ENCODE measurements at regions not wholly inside any gene's neighbourhood (a gene's known extent, or its start where the extent isn't known, plus 50 kb on each side); places are given as distances from the start of the nearest gene placed in this dataset.

- TF ChIP-seq ZNF398 (tag by site-specific recombination; IDR thresholded peaks at IDR 0.05): no peak
- TF ChIP-seq REST (tag by site-specific recombination; IDR thresholded peaks at IDR 0.05): peak; percentile 36; the same call in 1 of the 2 replicates
- no peak for TF ChIP-seq PRDM4 (tag by site-specific recombination; IDR thresholded peaks at IDR 0.05)
- no peak for TF ChIP-seq ZNF514 (tag by site-specific recombination; IDR thresholded peaks at IDR 0.05)
- TF ChIP-seq ZNF416 (tag by site-specific recombination; IDR thresholded peaks at IDR 0.05): no peak
- TF ChIP-seq HOXD13 (CRISPR knock-in tag; IDR thresholded peaks at IDR 0.05; ENCODE audit: borderline replicate concordance): no peak
- no peak for TF ChIP-seq ZNF394 (tag by site-specific recombination; IDR thresholded peaks at IDR 0.05; ENCODE audit: borderline replicate concordance)
- TF ChIP-seq ZNF175 (tag by site-specific recombination; IDR thresholded peaks at IDR 0.05): no peak
- TF ChIP-seq ZNF274 (IDR thresholded peaks at IDR 0.05; ENCODE audit: low read length): no peak
- TF ChIP-seq ZNF274 (tag by site-specific recombination; IDR thresholded peaks at IDR 0.05; ENCODE audit: borderline replicate concordance): no peak
- no peak for TF ChIP-seq ZNF2 (tag by site-specific recombination; IDR thresholded peaks at IDR 0.05)
- TF ChIP-seq ZNF629 (tag by site-specific recombination; IDR thresholded peaks at IDR 0.05): peak; percentile 68
- TF ChIP-seq SP3 (tag by site-specific recombination; IDR thresholded peaks at IDR 0.05): no peak
- no peak for TF ChIP-seq OVOL3 (tag by site-specific recombination; IDR thresholded peaks at IDR 0.05)
- no peak for TF ChIP-seq ELK4 (IDR thresholded peaks at IDR 0.05; ENCODE audit: borderline replicate concordance, low read depth, low read length)
- TF ChIP-seq SETDB1 (IDR thresholded peaks at IDR 0.05; ENCODE audit: insufficient read length, low read length): no peak
- no peak for TF ChIP-seq ZNF26 (tag by site-specific recombination; IDR thresholded peaks at IDR 0.05)
- no peak for TF ChIP-seq ZNF112 (tag by site-specific recombination; IDR thresholded peaks at IDR 0.05)
- TF ChIP-seq ZNF692 (tag by site-specific recombination; IDR thresholded peaks at IDR 0.05): no peak
- no peak for TF ChIP-seq ZBTB21 (tag by site-specific recombination; IDR thresholded peaks at IDR 0.05)
- TF ChIP-seq ZFP69B (tag by site-specific recombination; IDR thresholded peaks at IDR 0.05): no peak
- TF ChIP-seq ZBTB20 (tag by site-specific recombination; IDR thresholded peaks at IDR 0.05): no peak
- TF ChIP-seq ZNF311 (tag by site-specific recombination; IDR thresholded peaks at IDR 0.05; ENCODE audit: borderline replicate concordance): no peak
- no peak for TF ChIP-seq TCF7L2 (IDR thresholded peaks at IDR 0.05; ENCODE audit: borderline replicate concordance, low read depth, low read length)
- TF ChIP-seq ZNF292 (tag by site-specific recombination; IDR thresholded peaks at IDR 0.05; ENCODE audit: borderline replicate concordance, low read depth): no peak
- no peak for TF ChIP-seq ZNF626 (tag by site-specific recombination; IDR thresholded peaks at IDR 0.05)
- no peak for TF ChIP-seq ZNF623 (tag by site-specific recombination; IDR thresholded peaks at IDR 0.05)
- no peak for TF ChIP-seq ZNF157 (tag by site-specific recombination; IDR thresholded peaks at IDR 0.05)
- peak; percentile 32 for TF ChIP-seq GLIS1 (tag by site-specific recombination; IDR thresholded peaks at IDR 0.05)
- TF ChIP-seq BCL11B (tag by site-specific recombination; IDR thresholded peaks at IDR 0.05; ENCODE audit: low read depth): no peak
These were observed 66.7 kb upstream of the PDZD8 start (continued) for GRCh38 chr10:117441812-117442443.

Measured in HEK293 (cell line).